GM10248 (cell line): ENCODE measurements at regions not wholly inside any gene's neighbourhood (a gene's known extent, or its start where the extent isn't known, plus 50 kb on each side); places are given as distances from the start of the nearest gene placed in this dataset.
"Not testable (repeated sequence)": the region's sequence is repeated elsewhere in the genome, so short reads cannot be mapped to it uniquely, and the experiment has no call there.

Source experiments
- CTCF ChIA-PET: fragments of 300-600 bp; sonication (Branson Sonifier 250); formaldehyde crosslinking; extraction: SDS; loops from one replicate; lab custom pipeline; 2021; ENCODE audit warnings: antibody characterized with exemption; lab: Yijun Ruan, JAX
- POLR2A ChIA-PET: fragments of 350-650 bp; sonication (Branson Sonifier 250); formaldehyde crosslinking; extraction: SDS; loops from one replicate; lab custom pipeline; 2020; ENCODE audit warnings: antibody characterized with exemption; lab: Yijun Ruan, JAX
- DNase-seq: peaks from one replicate; pipeline ENCODE4 v3.0.0; 2012; ENCODE audit errors: extremely low spot score
- TF ChIP-seq, protein P1 (sequence below): IDR thresholded peaks from 2 replicates; pipeline ENCODE4 v1.5.1; 2012; ENCODE audit warnings: mild to moderate bottlenecking, low read depth; ENCODE audit errors: extremely low read depth, missing control alignments, control extremely low read depth

DNA sequence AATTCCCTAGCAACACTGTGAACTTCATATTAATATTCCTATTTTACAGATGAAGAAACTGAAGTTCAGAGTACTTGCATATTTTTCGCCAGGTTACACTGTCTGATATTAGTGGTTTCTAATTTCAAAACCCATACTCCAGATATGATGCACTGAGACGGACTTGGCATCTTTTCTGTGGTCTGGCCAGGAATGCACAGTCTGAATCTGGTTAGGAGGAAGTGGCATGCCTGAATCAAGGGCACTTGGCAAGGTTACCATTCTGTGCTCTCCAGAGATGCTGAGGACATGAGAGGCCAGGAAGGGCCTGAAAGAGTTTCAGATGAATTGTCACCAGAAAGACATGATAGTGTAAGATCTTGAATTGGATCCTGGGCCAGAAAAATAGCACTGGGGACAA lies 150.1 kb downstream of the HAO1 start:
- ChIA-PET CTCF (interaction anchor here (1.3 kb wide), 1 partner anchor 17 kb away, joined by 3 read pairs; no protein-coding TSS in a partner anchor), POLR2A (no interaction called here)
- no peak for DNase-seq
- TF ChIP-seq, protein P1, sequence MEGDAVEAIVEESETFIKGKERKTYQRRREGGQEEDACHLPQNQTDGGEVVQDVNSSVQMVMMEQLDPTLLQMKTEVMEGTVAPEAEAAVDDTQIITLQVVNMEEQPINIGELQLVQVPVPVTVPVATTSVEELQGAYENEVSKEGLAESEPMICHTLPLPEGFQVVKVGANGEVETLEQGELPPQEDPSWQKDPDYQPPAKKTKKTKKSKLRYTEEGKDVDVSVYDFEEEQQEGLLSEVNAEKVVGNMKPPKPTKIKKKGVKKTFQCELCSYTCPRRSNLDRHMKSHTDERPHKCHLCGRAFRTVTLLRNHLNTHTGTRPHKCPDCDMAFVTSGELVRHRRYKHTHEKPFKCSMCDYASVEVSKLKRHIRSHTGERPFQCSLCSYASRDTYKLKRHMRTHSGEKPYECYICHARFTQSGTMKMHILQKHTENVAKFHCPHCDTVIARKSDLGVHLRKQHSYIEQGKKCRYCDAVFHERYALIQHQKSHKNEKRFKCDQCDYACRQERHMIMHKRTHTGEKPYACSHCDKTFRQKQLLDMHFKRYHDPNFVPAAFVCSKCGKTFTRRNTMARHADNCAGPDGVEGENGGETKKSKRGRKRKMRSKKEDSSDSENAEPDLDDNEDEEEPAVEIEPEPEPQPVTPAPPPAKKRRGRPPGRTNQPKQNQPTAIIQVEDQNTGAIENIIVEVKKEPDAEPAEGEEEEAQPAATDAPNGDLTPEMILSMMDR: no peak

GRCh38 chr20:7792150-7792869 lies 147.9 kb downstream of the HAO1 start:
- ChIA-PET CTCF (interaction anchor here (1.2 to 1.3 kb wide), 2 partner anchors 17 to 22 kb away, joined by 3 read pairs; no protein-coding TSS in a partner anchor), POLR2A (no interaction called here)
- TF ChIP-seq, protein P1: no peak
- DNase-seq: no peak

DNA sequence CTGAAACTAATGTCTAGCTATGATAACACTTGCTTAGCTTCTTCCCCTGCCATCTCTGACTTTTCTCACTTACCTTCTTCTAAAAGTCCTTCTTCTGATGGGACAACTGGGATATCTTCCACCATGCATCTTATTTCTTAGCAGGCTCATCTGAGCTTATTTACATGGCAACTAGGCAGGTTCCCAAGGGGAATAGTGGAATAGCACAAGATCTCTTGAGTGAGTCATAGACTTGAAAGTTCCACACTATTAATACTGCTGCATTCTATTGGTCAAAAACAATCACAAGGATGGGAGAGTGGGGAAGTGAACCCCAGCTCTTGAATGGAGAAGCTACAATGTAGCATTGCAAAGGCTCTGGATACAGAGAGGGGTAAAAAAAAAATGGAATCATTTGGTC lies 142.1 kb downstream of the HAO1 start:
- TF ChIP-seq, protein P1: no peak
- POLR2A ChIA-PET: no interaction called here
- no peak for DNase-seq
- CTCF ChIA-PET: interaction anchor here (0.9 to 1.0 kb wide), 3 partner anchors 13 to 49 kb away, joined by 3 read pairs; no protein-coding TSS in a partner anchor

- TF ChIP-seq, protein P1: no peak
- DNase-seq: no peak
- CTCF ChIA-PET: no interaction called here
- POLR2A ChIA-PET: no interaction called here
Measured at GRCh38 chr20:7799862-7800261, 140.4 kb downstream of the HAO1 start.

DNA sequence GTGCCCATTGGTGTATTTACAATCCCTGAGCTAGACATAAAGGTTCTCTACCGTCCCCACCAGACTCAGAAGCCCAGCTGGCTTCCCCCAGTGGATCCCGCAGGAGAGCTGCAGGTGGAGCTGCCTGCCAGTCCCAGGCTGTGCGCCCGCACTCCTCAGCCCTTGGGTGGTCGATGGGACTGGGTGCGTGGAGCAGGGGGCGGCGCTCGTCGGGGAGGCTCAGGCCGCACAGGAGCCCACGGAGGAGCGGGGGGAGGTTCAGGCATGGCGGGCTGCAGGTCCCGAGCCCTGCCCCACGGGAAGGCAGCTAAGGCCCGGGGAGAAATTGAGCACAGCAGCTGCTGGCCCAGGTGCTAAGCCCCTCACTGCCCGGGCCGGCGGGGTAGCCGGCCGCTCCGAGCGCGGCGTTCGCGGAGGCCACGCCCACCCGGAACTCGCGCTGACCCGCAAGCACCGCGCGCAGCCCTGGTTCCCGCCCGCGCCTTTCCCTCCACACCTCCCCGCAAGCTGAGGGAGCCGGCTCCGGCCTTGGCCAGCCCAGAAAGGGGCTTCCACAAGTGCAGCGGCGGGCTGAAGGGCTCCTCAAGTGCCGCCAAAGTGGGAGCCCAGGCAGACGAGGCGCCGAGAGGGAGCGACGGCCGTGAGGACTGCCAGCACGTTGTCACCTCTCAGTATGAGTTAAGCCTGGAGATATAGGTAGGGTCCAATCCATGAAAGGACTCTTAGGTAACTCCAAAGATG lies 136.7 kb downstream of the HAO1 start:
- DNase-seq, POLR2A ChIA-PET: not testable (repeated sequence)
- CTCF ChIA-PET: interaction anchor here (1.6 kb wide), 1 partner anchor 26 kb away, joined by 3 read pairs; no protein-coding TSS in a partner anchor

GRCh38 chr20:7806831-7807230 lies 133.4 kb downstream of the HAO1 start:
- no peak for DNase-seq
- ChIA-PET POLR2A (no interaction called here), CTCF (interaction anchor here (1.0 to 1.8 kb wide), 2 partner anchors 11 to 17 kb away, joined by 3 to 4 read pairs; no protein-coding TSS in a partner anchor)
- TF ChIP-seq, protein P1: no peak
